K562 (cell line): ENCODE measurements at regions not wholly inside any gene's neighbourhood (a gene's known extent, or its start where the extent isn't known, plus 50 kb on each side); places are given as distances from the start of the nearest gene placed in this dataset.

ENCODE experiments used
- ATAC-seq: fragments of 200-7000 bp; cut with Tn5 transposase; 3 replicates; pipeline ENCODE4 v1.9.1; 2020; ENCODE audit warnings: moderate library complexity
- BruUV-seq: library from RNA; stranded (reverse); fragments of 400-500 nt; replicated peaks from 2 replicates; lab custom pipeline; 2021; lab: Mats Ljungman, UMichigan
- CTCF ChIA-PET: fragments of 300-600 bp; formaldehyde crosslinking; extraction: SDS; loops from one replicate; lab custom pipeline; 2021; ENCODE audit warnings: low intra/inter-chr PET ratio; lab: Yijun Ruan, JAX
- POLR2A ChIA-PET: fragments of 300-600, 350-650 bp; sonication (Branson Sonifier 250); formaldehyde crosslinking; extraction: SDS; loops from one replicate; lab custom pipeline; 2021; ENCODE audit warnings: antibody characterized with exemption, inconsistent platforms; lab: Yijun Ruan, JAX
- DNase-seq, 4 experiments: peaks; one replicate each; pipeline versions ENCODE4 v3.0.0 to v3.0.0-alpha.2; 2011 to 2018; ENCODE audit warnings: low spot score in 3 of 4, mixed read lengths in 3 of 4; ENCODE audit errors: extremely low read depth in 1 of 4
- FAIRE-seq: peaks from 2 replicates; lab custom pipeline; 2011; peaks lifted over from hg19 to GRCh38; lab: Jason Lieb, UNC
- H2AFZ ChIP-seq: 2 replicates; pipeline ENCODE4 v1.6.0; 2011; ENCODE audit warnings: low read depth, low read length, control low read depth, inconsistent platforms
- H3K27ac ChIP-seq: fragments of 200-600 bp; 3 replicates; pipeline ENCODE4 v1.8.0; 2011; ENCODE audit warnings: low read depth, mild to moderate bottlenecking, control low read depth, inconsistent platforms, low read length, moderate library complexity, mixed read lengths; ENCODE audit errors: extremely low read depth
- H3K27me3 ChIP-seq, 2 experiments: fragments of 300-600 bp in 1 of 2; 2 replicates in 1 of 2; 3 replicates in 1 of 2; pipeline versions ENCODE4 v1.6.0 to v1.8.0; 2011; ENCODE audit warnings: inconsistent platforms in 2 of 2, low read length in 2 of 2, mild to moderate bottlenecking in 1 of 2, mixed read lengths in 1 of 2, moderate library complexity in 1 of 2; ENCODE audit not compliant: control insufficient read depth in 2 of 2, insufficient read depth in 2 of 2
- H3K36me3 ChIP-seq: fragments of 300-600 bp; 3 replicates; pipeline ENCODE4 v1.8.0; 2011; ENCODE audit warnings: mild to moderate bottlenecking, low read length, inconsistent platforms; ENCODE audit not compliant: control insufficient read depth, insufficient read depth
- H3K4me1 ChIP-seq, 2 experiments: fragments of 200-600 bp in 1 of 2; replicated peaks in 1 of 2; 2 replicates in 1 of 2; 3 replicates in 1 of 2; pipeline versions ENCODE4 v1.5.1 to v1.8.0; 2011; ENCODE audit warnings: inconsistent platforms in 2 of 2, low read length in 2 of 2, mild to moderate bottlenecking in 1 of 2, mixed read lengths in 1 of 2, moderate library complexity in 1 of 2; ENCODE audit not compliant: control insufficient read depth in 2 of 2, insufficient read depth in 2 of 2
- H3K4me2 ChIP-seq: 2 replicates; pipeline ENCODE4 v1.6.1; 2011; ENCODE audit warnings: low read length, control low read depth, inconsistent platforms, mixed read lengths; ENCODE audit not compliant: insufficient read depth
- H3K4me3 ChIP-seq: fragments of 200-600 bp; sonication (generic), shearing (Covaris generic); 2 replicates; pipeline ENCODE4 v1.5.1; 2016; ENCODE audit warnings: control low read depth, inconsistent platforms
- H3K79me2 ChIP-seq: fragments of 200-600 bp; 3 replicates; pipeline ENCODE4 v1.8.0; 2011; ENCODE audit warnings: low read length, inconsistent platforms; ENCODE audit not compliant: control insufficient read depth, insufficient read depth
- H3K9ac ChIP-seq, 2 experiments: 2 replicates each; pipeline versions ENCODE4 v1.6.0 to v1.6.1; 2011; ENCODE audit warnings: low read depth in 2 of 2, low read length in 2 of 2, control low read depth in 1 of 2, inconsistent platforms in 1 of 2, mild to moderate bottlenecking in 1 of 2, mixed read lengths in 1 of 2; ENCODE audit not compliant: insufficient read depth in 1 of 2
- H3K9me1 ChIP-seq: one replicate; pipeline ENCODE4 v1.6.0; 2011; ENCODE audit warnings: inconsistent platforms, mild to moderate bottlenecking, low read length, moderate library complexity; ENCODE audit not compliant: control insufficient read depth, insufficient read depth
- H3K9me3 ChIP-seq: replicated peaks from 2 replicates; pipeline ENCODE4 v1.5.1; 2011; ENCODE audit warnings: low read depth, low read length, inconsistent platforms; ENCODE audit not compliant: control insufficient read depth, insufficient read depth
- H4K20me1 ChIP-seq: replicated peaks from 2 replicates; pipeline ENCODE4 v1.6.1; 2011; ENCODE audit warnings: low read length, inconsistent platforms, mixed read lengths; ENCODE audit not compliant: control insufficient read depth, insufficient read depth
- CREM ChIP-seq: IDR thresholded peaks from 2 replicates; pipeline ENCODE4 v1.6.1; 2014; ENCODE audit warnings: antibody characterized with exemption, low read depth
- PTTG1 ChIP-seq: fragments of 450-650 bp; IDR thresholded peaks from 2 replicates; pipeline ENCODE4 v1.6.1; 2016; ENCODE audit warnings: low read depth, mild to moderate bottlenecking, missing genetic modification characterization, missing compliant biosample characterization
- WGBS: fragments of 100-300 bp; shearing (Covaris generic); methylation state at CpG from one replicate; pipeline ENCODE4 v1.1.6; 2016; ENCODE audit warnings: low coverage, mixed read lengths; ENCODE audit not compliant: insufficient coverage; ENCODE audit errors: missing lambda C conversion rate; 5-methylcytosine and 5-hydroxymethylcytosine counted together
- in situ Hi-C: fragments of 300-500 bp; cut with MboI; formaldehyde crosslinking; loops from 4 replicates; pipeline ENCODE4 v1.15.0; 2018; ENCODE audit warnings: inconsistent platforms, mixed read lengths
- intact Hi-C: fragments of 100-400 bp; cut with micrococcal nuclease; formaldehyde crosslinking; loops from 2 replicates; pipeline ENCODE4 v1.14.2; 2022

DNA sequence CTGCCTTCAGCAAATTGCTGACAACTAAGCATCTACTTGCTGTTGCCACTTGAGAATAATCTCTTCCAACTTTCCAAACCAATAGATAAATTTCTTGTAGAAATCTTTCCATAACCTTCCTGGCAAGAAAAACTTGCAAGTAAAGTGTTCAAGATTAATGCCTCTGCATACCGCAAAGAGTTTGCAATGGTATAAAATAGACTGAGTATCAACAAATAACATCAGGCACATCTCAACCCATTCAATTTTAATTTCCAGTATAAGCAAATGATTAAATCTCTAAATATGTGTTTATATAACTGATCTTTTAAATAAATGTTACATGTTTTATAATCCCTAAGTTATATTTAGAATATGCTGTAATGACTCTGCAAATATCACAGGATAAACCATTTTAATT is 275.2 kb upstream of the AGA start:
- Histone ChIP-seq H3K4me3 (no peak overlapping the region), H3K79me2 (no peaks in the 10 kb centered on the region), H3K4me2 (no peak overlapping the region), H3K27me3 (no peaks in the 10 kb centered on the region), H4K20me1 (no peaks in the 10 kb centered on the region), H3K36me3 (no peaks in the 10 kb centered on the region), H3K9me1 (no peaks in the 10 kb centered on the region), H3K27ac (no peak overlapping the region), H3K9me3 (no peaks in the 10 kb centered on the region; the same call in 1 of the 2 replicates), H2AFZ (no peak overlapping the region), H3K4me1 (no peaks in the 10 kb centered on the region), H3K9ac (no peak overlapping the region)
- no peak for ATAC-seq
- CTCF ChIA-PET = no interaction called here
- no TSS peak for BruUV-seq
- TF ChIP-seq CREM = no peak
- DNase-seq = no peak
- 0% methylated on average over 1 of the region's 1 CpG for WGBS
- in situ Hi-C loops = no loop called here
- intact Hi-C loops = no loop called here
- FAIRE-seq = no peak
- POLR2A ChIA-PET = no interaction called here

DNA sequence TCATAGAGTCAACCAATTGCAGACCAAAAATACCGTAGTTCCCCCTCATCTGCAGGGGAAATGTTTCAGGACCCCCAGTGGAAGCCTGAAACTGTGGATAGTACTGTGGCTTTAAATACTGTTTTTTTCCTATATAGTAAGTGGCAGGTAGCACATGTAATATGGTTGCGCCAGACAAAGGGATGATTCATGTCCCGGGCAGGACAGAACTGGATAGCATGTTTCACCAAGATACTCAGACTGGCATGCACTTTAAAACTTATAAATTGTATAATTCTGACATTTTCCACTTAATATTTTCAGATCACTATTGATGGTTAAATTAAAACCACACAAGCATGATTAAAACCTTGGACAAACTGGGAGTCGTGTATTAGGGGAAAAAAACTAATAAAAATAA is 276.3 kb upstream of the AGA start:
- intact Hi-C loops (no loop called here), in situ Hi-C loops (no loop called here)
- Histone ChIP-seq H3K4me2 (no peak overlapping the region), H3K9me1 (no peaks in the 10 kb centered on the region), H3K4me3 (no peak overlapping the region), H4K20me1 (no peaks in the 10 kb centered on the region), H3K79me2 (no peaks in the 10 kb centered on the region), H3K9ac (no peak overlapping the region), H3K27me3 (no peaks in the 10 kb centered on the region), H3K27ac (no peak overlapping the region), H3K4me1 (no peaks in the 10 kb centered on the region), H3K36me3 (no peaks in the 10 kb centered on the region), H3K9me3 (no peaks in the 10 kb centered on the region; the same call in 1 of the 2 replicates), H2AFZ (no peak overlapping the region)
- TF ChIP-seq PTTG1 (tag) = no peak
- DNase-seq (no peak), FAIRE-seq (no peak), ATAC-seq (no peak)
- POLR2A ChIA-PET = no interaction called here
- CTCF ChIA-PET = no interaction called here
- BruUV-seq = no TSS peak
- WGBS = 5% methylated on average over 4 of the region's 4 CpGs
